ENCODE measurements at regions not wholly inside any gene's neighbourhood (a gene's known extent, or its start where the extent isn't known, plus 50 kb on each side); places are given as distances from the start of the nearest gene placed in this dataset.

GRCh38 chr5:3958389-3958788 lies 362.8 kb downstream of the IRX1 start:
- no peak overlapping the region for H3K4me3 ChIP-seq (replicated peaks in 1 of 3)
- no peaks in the 10 kb centered on the region for H3K36me3 ChIP-seq
- intact Hi-C loops (cut with DNase I), result no loop called here
- no peaks in the 10 kb centered on the region for H3K4me1 ChIP-seq
- WGBS, 2 donors, result 92 to 93% methylated on average over 6 of the region's 6 CpGs
- no peaks in the 10 kb centered on the region for H3K27me3 ChIP-seq
- H3K27ac ChIP-seq, result no peak overlapping the region
- H3K9me3 ChIP-seq, result no peaks in the 10 kb centered on the region
- DNase-seq, result no peak
- TF ChIP-seq CTCF (IDR thresholded peaks at IDR 0.05) (no peak), POLR2A (IDR thresholded peaks at IDR 0.05) (no peak)

- Histone ChIP-seq H3K9me3 (no peaks in the 10 kb centered on the region), H3K4me1 (no peaks in the 10 kb centered on the region), H3K27ac (no peak overlapping the region), H3K27me3 (no peaks in the 10 kb centered on the region), H3K36me3 (no peaks in the 10 kb centered on the region), H3K4me3 (replicated peaks in 1 of 3) (no peak overlapping the region)
- intact Hi-C loops (cut with DNase I), result no loop called here
- TF ChIP-seq CTCF (IDR thresholded peaks at IDR 0.05) (no peak), POLR2A (IDR thresholded peaks at IDR 0.05) (no peak)
- WGBS, 2 donors, result 88 to 93% methylated on average over 19 of the region's 19 CpGs
- no peak for DNase-seq
These were observed 366.5 kb downstream of the IRX1 start for GRCh38 chr5:3962113-3962512.

- DNase-seq, result no peak
- Histone ChIP-seq H3K4me3 (replicated peaks in 1 of 3) (no peak overlapping the region), H3K9me3 (no peaks in the 10 kb centered on the region), H3K27ac (no peak overlapping the region), H3K36me3 (no peaks in the 10 kb centered on the region), H3K27me3 (no peaks in the 10 kb centered on the region), H3K4me1 (no peaks in the 10 kb centered on the region)
- 80 to 85% methylated on average over 1 of the region's 1 CpG for WGBS, 2 donors
- intact Hi-C loops (cut with DNase I), result no loop called here
- TF ChIP-seq POLR2A (IDR thresholded peaks at IDR 0.05) (no peak), CTCF (IDR thresholded peaks at IDR 0.05) (no peak)
These were observed 368.0 kb downstream of the IRX1 start for GRCh38 chr5:3963652-3964051.

GRCh38 chr5:3980156-3980555 lies 384.5 kb downstream of the IRX1 start:
- intact Hi-C loops (cut with DNase I), result no loop called here
- Histone ChIP-seq H3K4me1 (no peaks in the 10 kb centered on the region), H3K9me3 (no peaks in the 10 kb centered on the region), H3K27ac (no peak overlapping the region), H3K36me3 (no peaks in the 10 kb centered on the region), H3K4me3 (replicated peaks in 1 of 3) (no peak overlapping the region), H3K27me3 (no peaks in the 10 kb centered on the region)
- TF ChIP-seq CTCF (IDR thresholded peaks at IDR 0.05) (no peak), POLR2A (IDR thresholded peaks at IDR 0.05) (no peak)
- DNase-seq, result no peak
- WGBS, 2 donors, result 56 to 64% methylated on average over 6 of the region's 6 CpGs

GRCh38 chr5:3987867-3988266 lies 392.2 kb downstream of the IRX1 start:
- intact Hi-C loops (cut with DNase I), result no loop called here
- TF ChIP-seq POLR2A (IDR thresholded peaks at IDR 0.05), result no peak
- TF ChIP-seq CTCF (IDR thresholded peaks at IDR 0.05), result no peak
- no peaks in the 10 kb centered on the region for H3K4me1 ChIP-seq
- 90 to 91% methylated on average over 4 of the region's 4 CpGs for WGBS, 2 donors
- H3K36me3 ChIP-seq, result no peaks in the 10 kb centered on the region
- no peaks in the 10 kb centered on the region for H3K27me3 ChIP-seq
- no peak overlapping the region for H3K27ac ChIP-seq
- no peak overlapping the region for H3K4me3 ChIP-seq (replicated peaks in 1 of 3)
- H3K9me3 ChIP-seq, result no peaks in the 10 kb centered on the region
- no peak for DNase-seq

All from thyroid gland (tissue), 4 donors.